ENCODE measurements at regions not wholly inside any gene's neighbourhood (a gene's known extent, or its start where the extent isn't known, plus 50 kb on each side); places are given as distances from the start of the nearest gene placed in this dataset.
"Not testable (repeated sequence)": the region's sequence is repeated elsewhere in the genome, so short reads cannot be mapped to it uniquely, and the experiment has no call there.

DNA sequence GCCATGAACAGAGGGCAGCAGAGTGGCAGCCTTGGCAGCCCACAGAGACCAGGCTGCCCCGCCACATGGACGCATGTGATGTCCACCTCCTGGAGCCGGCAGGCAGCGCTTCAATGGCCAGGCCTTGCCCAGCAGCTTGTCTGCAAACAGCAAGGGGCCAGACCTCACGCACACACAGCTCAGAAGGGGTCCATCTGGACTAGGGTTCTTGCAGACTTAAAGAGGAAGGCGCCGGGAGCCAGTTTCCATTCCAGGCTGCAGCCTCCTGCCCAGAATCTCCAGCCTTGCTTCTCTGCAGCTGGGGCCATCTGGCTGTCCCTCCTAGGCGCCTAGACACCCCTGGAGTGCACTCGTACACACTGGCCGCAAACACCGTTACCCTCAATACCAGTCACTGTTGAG, 91.9 kb upstream of the TMEM45B start:
- no peak for DNase-seq (ENCODE audit: low read depth in 2 of 2, low spot score in 1 of 2)

DNA sequence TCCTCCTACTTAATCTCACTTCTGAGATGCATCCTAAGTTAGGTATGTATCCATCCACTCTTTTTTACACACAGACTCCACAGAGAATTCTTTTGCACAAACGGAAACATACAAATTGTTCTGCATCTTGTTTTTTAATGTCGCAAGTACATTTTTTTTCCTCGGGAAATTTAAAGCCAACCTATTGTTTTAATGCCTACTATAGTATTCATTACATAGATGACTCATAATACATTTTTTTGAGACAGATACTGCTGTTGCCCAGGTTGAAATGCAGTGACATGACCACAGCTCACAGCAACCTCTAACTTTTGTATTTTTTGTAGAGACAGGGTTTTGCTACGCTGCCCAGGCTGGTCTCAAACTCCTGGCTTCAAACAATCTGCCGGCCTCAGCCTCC, 90.8 kb upstream of the TMEM45B start:
- DNase-seq (ENCODE audit: low read depth in 2 of 2, low spot score in 1 of 2): no peak

- no peak for DNase-seq (ENCODE audit: low read depth in 2 of 2, low spot score in 1 of 2)
These were observed 89.5 kb upstream of the TMEM45B start for GRCh38 chr11:129726179-129726578.

GRCh38 chr11:129728581-129728980, 87.1 kb upstream of the TMEM45B start:
- DNase-seq (ENCODE audit: low read depth in 2 of 2, low spot score in 1 of 2): no peak

DNA sequence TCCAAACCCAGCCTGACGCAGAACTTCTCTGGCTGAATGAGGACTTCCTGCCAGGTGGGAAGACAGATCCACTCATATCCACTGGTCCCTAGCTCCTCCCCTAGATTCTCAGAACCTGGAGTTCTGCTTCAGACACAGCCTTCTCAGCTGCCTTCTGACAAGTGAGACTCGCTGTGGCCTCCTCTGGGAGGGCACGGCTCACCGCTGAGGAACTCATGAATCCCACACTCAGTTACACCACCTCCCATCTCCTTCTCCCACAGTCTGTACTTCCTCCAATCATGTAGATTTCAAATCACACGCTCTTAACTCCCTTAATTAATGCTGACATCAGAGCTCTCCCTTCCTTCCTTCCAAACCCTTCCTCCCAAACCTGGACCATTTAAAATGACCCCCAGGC, 86.4 kb upstream of the TMEM45B start:
- DNase-seq (ENCODE audit: low read depth in 2 of 2, low spot score in 1 of 2): no peak

DNA sequence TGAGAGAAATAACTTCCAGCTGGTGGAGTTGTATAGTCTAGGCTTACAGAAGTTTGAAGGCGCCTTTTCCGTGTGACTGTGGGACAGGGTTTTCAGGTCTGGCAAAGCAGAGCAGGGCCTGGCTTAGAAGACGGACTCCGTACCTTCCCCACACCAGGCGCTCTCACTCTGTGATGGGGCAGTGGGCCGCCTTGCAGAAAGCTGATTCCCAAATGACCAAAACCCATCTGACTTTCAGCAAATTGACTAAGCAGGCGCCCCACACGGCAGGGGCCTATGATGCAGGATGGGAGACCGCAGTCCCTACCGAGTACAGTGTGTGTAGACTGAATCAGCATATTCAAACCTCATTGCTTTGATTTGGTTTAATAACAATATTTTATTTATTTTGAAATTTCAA, 85.8 kb upstream of the TMEM45B start:
- DNase-seq (ENCODE audit: low read depth in 2 of 2, low spot score in 1 of 2): no peak

DNA sequence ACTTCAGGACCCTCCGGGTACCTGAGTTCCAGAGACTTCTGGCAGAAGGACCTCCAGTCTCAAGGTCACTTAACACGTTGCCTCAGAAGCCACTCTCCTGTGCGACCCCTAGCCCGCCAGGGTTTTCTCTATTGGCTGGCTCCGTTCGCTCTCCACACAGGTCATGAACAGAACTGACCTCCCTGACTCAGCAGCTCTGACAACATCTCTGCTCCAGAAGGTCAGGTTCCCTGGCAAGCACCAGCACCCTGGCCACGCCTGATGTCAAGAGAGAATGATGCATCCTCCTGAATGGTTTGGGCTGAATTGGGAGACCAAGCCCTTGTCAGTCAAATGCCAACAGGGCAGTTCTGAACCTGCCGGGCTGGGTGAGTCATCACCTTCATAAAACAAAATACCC, 84.3 kb upstream of the TMEM45B start:
- DNase-seq (ENCODE audit: low read depth in 2 of 2, low spot score in 1 of 2): no peak

DNA sequence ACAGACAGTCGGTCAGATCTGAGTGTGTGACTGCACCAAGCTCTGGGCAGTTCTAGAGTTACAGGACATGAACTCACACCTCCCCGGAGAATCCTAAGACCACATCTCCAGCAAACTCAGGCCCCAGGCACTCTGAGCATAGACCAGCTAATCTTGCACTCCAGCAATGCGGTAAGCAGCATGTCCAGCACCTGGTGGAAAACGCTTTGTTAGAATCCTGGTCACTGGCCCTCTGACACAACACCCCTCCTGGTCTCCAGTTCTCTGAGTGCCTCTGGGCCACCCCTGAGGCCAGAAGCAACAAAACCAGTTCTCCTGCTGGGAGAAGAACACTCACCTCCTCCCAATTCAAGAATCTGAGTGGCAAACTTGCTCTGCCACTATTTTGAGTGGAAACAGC, 82.7 kb upstream of the TMEM45B start:
- DNase-seq (ENCODE audit: low read depth in 2 of 2, low spot score in 1 of 2): no peak

GRCh38 chr11:129733384-129733783, 82.3 kb upstream of the TMEM45B start:
- DNase-seq (ENCODE audit: low read depth in 2 of 2, low spot score in 1 of 2): no peak

DNA sequence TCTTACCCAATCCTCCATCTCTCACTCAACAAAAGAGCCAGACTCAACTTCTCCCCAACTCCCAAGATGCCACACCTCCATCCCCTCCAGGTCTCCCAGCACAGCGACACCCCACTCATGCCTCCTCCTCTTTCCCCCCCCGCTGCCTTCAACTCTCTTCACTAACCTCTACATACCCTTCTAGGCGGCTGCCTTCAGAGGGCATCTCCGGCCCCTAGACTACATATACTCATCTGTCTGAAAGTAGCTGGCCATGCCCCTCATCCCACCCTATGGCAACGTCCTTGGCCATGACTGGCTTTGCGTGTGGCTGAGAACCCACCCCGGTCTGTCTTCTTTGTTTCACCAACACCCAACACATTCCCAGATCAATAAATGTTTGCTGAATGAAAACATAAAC, 81.7 kb upstream of the TMEM45B start:
- no peak for DNase-seq (ENCODE audit: low read depth in 2 of 2, low spot score in 1 of 2)

- DNase-seq (ENCODE audit: low read depth in 2 of 2, low spot score in 1 of 2): no peak
These were observed 81.0 kb upstream of the TMEM45B start for GRCh38 chr11:129734654-129735053.

DNA sequence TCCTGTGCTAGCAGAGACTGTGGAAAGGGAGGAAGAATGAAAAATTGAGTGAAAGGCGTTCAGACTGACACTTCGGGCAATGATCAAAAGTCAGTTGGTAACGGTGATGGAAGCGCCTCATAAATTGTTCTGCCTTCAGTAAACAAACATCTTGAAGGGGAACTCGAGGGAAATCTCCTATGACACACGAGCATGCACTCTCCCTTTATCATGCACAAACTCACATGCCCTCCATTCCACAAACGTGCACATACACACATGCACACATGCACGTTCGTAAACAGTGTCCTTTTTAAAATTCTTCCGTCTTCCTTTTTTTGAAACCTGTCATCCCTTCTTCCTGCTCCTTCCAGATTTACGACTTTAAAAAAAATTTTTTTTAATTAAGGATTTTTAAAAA, 77.8 kb upstream of the TMEM45B start:
- no peak for DNase-seq (ENCODE audit: low read depth in 2 of 2, low spot score in 1 of 2)

DNA sequence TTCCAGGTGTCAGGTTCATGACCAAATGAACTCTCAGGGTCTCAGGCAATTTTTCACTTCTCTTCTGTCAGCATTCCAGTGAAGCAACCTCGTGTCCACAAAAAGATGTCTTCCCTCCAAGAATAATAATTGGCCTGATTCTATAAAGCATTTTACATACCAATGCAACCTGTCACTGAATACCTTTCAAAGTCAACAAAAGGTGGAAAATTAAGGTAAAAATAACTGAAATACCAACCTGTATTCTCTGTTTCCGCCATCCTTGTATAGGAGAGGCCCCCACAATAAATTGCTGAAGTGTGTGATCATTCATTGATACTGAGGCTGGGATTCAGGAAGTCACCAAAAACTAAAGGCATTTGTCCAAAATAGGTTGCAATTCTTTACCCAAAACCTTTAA, 77.4 kb upstream of the TMEM45B start:
- no peak for DNase-seq (ENCODE audit: low read depth in 2 of 2, low spot score in 1 of 2)

DNA sequence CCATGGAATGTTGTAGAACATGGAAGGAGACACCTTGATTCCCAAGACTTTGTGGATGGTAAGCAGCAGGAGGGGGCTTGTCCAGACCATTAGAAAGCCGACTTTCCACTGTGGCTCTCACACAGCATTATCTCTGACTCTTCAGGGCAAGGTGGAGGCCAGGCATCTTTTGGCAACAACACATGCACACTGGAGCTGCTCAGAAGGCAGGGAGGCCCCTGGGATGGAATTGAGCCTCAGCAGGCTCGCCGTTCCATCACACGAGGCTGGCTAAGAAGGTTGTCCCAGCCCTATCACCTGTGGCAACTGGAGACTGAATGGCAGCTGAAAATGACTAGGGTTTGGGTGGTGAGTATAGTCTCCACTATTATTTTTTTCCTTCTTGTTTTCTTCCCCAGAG, 76.3 kb upstream of the TMEM45B start:
- DNase-seq (ENCODE audit: low read depth in 2 of 2, low spot score in 1 of 2): no peak

DNA sequence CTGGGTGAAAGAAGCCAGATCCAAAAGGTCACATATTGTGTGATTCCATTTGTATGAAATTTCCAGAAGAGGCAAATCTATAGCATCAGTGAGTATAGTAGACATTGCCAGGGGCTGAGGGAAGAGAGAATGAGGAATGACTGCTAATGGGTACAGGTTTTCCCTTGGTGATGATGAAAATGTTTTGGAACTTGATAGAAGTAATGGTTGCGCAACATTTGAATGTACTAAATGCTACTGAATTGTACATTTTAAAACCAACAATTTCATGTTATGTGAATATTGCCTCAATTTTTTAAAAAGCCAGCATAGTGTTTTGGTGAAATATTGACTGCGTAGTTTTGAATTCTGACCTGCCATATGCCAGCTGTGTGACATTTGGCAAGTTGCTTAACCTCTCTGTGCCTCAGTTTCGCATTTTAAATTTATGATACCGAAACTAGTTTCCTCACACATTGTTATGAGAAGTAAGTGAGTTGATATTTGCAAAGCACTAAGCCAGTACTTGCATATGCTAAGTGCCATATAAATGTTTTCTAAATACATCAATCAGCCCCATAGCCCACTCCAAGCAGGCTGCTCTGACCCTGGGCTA, 75.4 kb upstream of the TMEM45B start:
- no peak for DNase-seq (ENCODE audit: low read depth in 2 of 2, low spot score in 1 of 2)

GRCh38 chr11:129743112-129743815, 72.4 kb upstream of the TMEM45B start:
- DNase-seq (ENCODE audit: low read depth in 2 of 2, low spot score in 1 of 2): no peak

DNA sequence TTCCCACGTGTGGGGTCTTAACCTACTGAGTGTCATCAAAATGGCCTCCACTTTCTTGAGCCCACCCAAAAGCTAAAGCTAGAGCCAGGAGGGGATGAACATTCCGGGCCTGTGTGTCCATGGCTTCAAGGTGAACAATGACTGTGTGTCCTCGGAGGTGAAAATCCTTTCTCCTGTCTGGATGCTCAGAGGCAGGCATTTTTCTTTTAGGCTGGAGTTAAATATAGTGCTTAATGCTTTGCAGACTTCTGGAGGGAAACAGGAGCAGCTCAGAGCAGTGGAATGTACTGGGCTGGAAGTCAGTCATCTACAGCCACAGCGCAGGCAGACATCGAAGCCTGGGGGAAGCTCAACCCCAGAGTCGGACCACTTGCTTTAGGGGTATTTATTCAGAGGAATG, 68.6 kb upstream of the TMEM45B start:
- DNase-seq (ENCODE audit: low read depth in 2 of 2, low spot score in 1 of 2): no peak

- DNase-seq (ENCODE audit: low read depth in 2 of 2, low spot score in 1 of 2): no peak
These were observed 66.5 kb upstream of the TMEM45B start for GRCh38 chr11:129749141-129749540.

- peak; percentile 30 to 45 for DNase-seq (ENCODE audit: low read depth in 2 of 2, low spot score in 1 of 2)
These were observed 65.0 kb upstream of the TMEM45B start for GRCh38 chr11:129750343-129751292.

- no peak for DNase-seq (ENCODE audit: low read depth in 2 of 2, low spot score in 1 of 2)
These were observed 64.1 kb upstream of the TMEM45B start for GRCh38 chr11:129751511-129751910.

- DNase-seq (ENCODE audit: low read depth in 2 of 2, low spot score in 1 of 2): not testable (repeated sequence)
These were observed 52.1 kb upstream of the TMEM45B start for GRCh38 chr11:129763569-129763968.

DNA sequence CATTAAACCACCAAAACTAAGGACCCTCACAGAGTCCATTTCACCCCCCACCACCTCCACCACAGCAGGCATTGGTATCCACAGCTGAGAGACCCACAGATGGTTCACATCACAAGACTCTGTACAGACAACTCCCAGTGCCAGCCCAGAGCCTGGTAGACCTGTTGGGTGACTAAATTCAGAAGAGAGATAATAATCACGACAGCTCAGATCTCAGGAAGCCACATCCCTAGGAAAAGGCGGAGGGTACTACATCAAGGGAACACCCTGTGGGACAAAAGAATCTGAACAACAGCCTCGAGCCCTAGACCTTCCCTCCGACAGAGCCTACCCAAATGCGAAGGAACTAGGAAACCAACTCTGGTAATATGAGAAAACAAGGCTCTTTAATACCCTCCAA, 51.4 kb upstream of the TMEM45B start:
- DNase-seq (ENCODE audit: low read depth in 2 of 2, low spot score in 1 of 2): not testable (repeated sequence)
